Activated CD4-positive, alpha-beta T cell treated with anti-CD3 and anti-CD28 coated beads, Interleukin-2, amount 10 ng/mL, durations not matched to agents 24 days and 14 days (primary cell): ENCODE measurements at regions not wholly inside any gene's neighbourhood (a gene's known extent, or its start where the extent isn't known, plus 50 kb on each side); places are given as distances from the start of the nearest gene placed in this dataset.

Experiments
- DNase-seq: peaks from one replicate; pipeline ENCODE4 v3.0.0; 2022
- H3K27ac Mint-ChIP-seq: one replicate; pipeline ENCODE4 v1.8.0; 2022; ENCODE audit warnings: mild to moderate bottlenecking, mixed read lengths
- H3K27me3 Mint-ChIP-seq: one replicate; pipeline ENCODE4 v1.8.0; 2022; ENCODE audit warnings: mixed read lengths
- H3K36me3 Mint-ChIP-seq: one replicate; pipeline ENCODE4 v1.8.0; 2022; ENCODE audit warnings: low read depth, mild to moderate bottlenecking, mixed read lengths
- H3K4me1 Mint-ChIP-seq: one replicate; pipeline ENCODE4 v1.8.0; 2021; ENCODE audit warnings: mixed read lengths
- H3K4me3 Mint-ChIP-seq: one replicate; pipeline ENCODE4 v1.8.0; 2022; ENCODE audit warnings: mild to moderate bottlenecking, moderate library complexity, mixed read lengths
- H3K9me3 Mint-ChIP-seq: one replicate; pipeline ENCODE4 v1.8.0; 2021; ENCODE audit warnings: mixed read lengths
- intact Hi-C: fragments of 100-400 bp; cut with micrococcal nuclease; formaldehyde crosslinking; loops from one replicate; pipeline ENCODE4 v1.15.1; 2023

DNA sequence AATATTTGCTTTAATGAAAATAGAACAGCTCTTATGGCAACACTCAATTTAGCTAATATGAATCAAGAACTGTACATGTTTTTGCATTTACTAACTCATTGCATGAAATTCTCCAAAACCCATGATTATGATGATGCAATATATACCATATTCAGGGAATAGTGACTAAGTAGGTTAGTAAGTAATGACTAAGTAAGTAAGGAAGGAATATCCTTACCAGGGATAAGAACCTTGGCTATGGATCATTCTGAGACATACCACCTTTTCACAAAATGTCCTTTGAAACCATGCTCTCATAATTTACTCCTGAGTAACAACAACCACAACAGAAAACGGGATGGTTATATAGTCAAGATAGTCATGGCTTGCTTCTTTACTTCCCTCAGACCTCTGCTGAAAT, 1513.0 kb downstream of the STIM2 start:
- Mint-ChIP-seq H3K4me3 (no peak overlapping the region), H3K27ac (no peak overlapping the region), H3K9me3 (peaks cover 3% of the 10 kb centered on the region), H3K36me3 (no peaks in the 10 kb centered on the region), H3K4me1 (no peaks in the 10 kb centered on the region), H3K27me3 (no peaks in the 10 kb centered on the region)
- DNase-seq: no peak
- intact Hi-C loops: no loop called here

DNA sequence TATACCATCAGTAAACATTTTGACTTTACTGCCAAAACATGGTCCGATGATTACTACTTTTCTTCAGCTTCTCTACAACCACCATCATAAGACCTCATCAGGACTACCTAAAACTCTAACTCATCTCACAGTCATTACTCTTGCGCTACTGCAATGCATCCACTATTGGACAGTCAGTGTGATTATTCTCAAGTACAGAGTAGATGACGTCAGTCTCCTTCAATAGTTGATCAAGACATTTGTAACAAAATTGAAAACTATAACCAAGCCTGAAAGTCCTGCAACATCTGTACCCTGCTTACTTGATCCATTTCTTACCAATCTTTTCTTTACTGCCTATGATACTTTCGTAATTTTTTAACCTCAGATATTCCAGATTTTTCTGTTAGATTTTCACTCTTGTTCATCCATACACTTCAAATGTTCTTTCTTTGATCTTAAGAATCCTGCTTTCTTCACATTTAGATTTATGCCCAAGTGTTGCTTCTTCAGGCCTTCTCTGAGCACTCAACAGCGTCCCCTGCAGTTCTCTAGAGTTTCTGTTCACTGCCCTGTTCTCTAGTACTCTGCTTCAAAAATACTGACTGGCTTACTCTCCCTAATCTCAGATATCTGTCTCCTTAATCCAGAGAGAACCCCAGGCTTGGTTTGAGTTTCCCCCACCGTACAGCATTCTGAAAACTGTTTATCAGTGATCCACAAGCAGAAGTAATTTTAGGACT, 1517.6 kb downstream of the STIM2 start:
- H3K27me3 Mint-ChIP-seq: no peaks in the 10 kb centered on the region
- H3K9me3 Mint-ChIP-seq: peaks cover 3% of the 10 kb centered on the region
- H3K36me3 Mint-ChIP-seq: no peaks in the 10 kb centered on the region
- H3K27ac Mint-ChIP-seq: no peak overlapping the region
- DNase-seq: no peak
- no peak overlapping the region for H3K4me3 Mint-ChIP-seq
- no peaks in the 10 kb centered on the region for H3K4me1 Mint-ChIP-seq
- intact Hi-C loops: no loop called here

DNA sequence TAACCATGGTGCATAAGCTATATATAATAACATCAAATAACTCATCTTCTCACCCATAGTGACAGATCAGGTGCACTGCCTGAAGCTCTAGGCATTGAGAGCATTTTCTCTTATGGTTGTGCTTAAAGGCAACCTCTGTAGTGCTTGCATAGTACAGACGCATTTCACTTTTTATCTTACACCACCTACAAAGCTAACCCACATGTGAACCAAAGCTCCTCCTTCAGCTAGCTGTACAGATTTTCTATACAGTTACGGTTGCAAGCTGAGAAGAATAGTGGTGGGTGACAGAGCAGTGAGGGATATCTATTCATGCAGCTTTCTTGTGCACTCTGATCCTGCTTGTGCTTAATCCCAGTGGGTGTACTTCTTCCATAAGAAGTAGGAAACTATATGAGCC, 1525.2 kb downstream of the STIM2 start:
- intact Hi-C loops: no loop called here

DNA sequence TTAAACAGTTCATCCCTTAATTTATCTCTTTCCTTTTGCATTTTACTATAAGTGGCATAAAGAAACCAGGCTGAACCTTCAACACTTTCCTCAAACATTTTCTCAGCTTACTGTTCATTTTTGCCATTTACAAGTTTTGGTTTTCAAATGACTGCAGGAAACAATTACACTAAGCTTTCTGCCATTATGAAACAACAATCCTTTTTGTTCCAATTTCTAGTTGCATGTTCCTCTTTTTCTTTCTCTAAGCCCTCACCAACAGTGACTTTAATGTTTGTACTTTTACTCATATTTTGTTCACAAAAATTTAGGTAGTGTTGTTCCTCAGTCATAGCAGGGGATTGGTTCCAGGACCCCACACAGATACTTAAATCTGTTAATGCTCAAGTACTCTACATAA, 1526.1 kb downstream of the STIM2 start:
- no peak for DNase-seq

More for the DNA sequence above, 1525.2 kb downstream of the STIM2 start:
- Mint-ChIP-seq H3K9me3 (no peaks in the 10 kb centered on the region), H3K27ac (no peak overlapping the region), H3K27me3 (no peaks in the 10 kb centered on the region), H3K4me1 (no peaks in the 10 kb centered on the region), H3K4me3 (no peak overlapping the region), H3K36me3 (no peaks in the 10 kb centered on the region)
- no peak for DNase-seq

DNA sequence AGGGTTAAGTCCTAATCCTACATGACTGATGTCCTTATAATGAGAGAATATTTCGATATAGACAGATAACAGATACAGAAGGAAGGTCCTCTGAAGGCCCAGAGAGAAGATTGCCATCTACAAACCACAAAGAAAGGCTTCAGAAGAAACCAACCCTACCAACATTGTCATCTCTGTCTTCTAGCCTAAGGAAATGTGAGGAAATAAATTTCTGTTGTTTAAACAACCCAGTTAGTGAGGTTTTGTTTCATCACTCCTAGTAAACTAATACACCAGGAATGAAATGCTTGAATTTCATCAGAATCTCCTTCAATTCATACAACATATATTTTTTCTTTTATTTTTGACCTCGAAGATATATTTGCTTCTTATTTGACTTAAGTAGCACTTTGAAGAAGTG, 1527.8 kb downstream of the STIM2 start:
- intact Hi-C loops: no loop called here
- no peak for DNase-seq
- no peaks in the 10 kb centered on the region for H3K4me1 Mint-ChIP-seq
- no peaks in the 10 kb centered on the region for H3K36me3 Mint-ChIP-seq
- H3K27me3 Mint-ChIP-seq: no peaks in the 10 kb centered on the region
- no peak overlapping the region for H3K27ac Mint-ChIP-seq
- no peak overlapping the region for H3K4me3 Mint-ChIP-seq
- H3K9me3 Mint-ChIP-seq: no peaks in the 10 kb centered on the region

More for the DNA sequence above, 1526.1 kb downstream of the STIM2 start:
- Mint-ChIP-seq H3K36me3 (no peaks in the 10 kb centered on the region), H3K4me3 (no peak overlapping the region), H3K27ac (no peak overlapping the region), H3K9me3 (no peaks in the 10 kb centered on the region), H3K4me1 (no peaks in the 10 kb centered on the region), H3K27me3 (no peaks in the 10 kb centered on the region)
- intact Hi-C loops: no loop called here

DNA sequence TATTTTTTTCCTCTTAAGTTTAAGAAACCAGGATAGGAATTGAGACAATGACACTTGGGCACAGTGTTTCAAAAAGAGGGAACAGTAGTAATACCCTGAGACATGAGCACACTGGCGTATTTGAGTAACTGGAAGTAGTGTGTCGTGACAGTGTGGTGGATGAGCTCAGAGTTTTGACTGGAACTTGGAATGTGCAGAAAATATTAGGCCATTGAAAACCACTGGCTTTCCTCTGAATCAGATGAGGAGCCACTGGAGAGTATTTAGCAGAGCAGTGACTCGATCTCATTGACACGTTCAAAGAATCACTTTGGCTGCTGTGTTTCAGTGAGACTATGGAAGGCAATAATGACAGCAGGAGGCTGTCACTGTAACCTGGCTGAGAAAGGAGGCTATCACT, 1531.2 kb downstream of the STIM2 start:
- no peaks in the 10 kb centered on the region for H3K4me1 Mint-ChIP-seq

DNA sequence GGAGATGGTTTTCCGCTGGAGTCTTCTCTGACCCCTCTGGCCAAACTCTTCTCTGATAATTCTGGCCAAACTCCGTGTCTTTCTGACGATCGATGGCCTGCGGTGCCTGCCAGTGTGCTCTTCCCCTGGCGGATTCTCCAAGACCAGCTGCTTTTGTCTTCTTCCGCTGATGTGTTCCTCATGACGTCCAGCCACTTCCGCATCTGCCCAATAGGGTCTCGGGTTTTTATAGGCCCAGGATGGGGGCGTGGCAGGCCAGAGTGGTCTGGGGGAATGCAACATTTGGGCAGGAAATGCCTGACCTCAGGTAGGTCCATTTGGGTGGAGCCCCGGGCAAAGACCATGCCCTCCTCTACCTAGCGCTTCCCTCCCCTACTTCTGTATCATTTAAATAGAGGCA, 1542.1 kb downstream of the STIM2 start:
- Mint-ChIP-seq H3K27ac (no peak overlapping the region), H3K27me3 (no peaks in the 10 kb centered on the region), H3K36me3 (no peaks in the 10 kb centered on the region), H3K4me1 (no peaks in the 10 kb centered on the region), H3K9me3 (peaks cover 15% of the 10 kb centered on the region), H3K4me3 (no peak overlapping the region)
- intact Hi-C loops: no loop called here
- no peak for DNase-seq

More for the DNA sequence above, 1531.2 kb downstream of the STIM2 start:
- no peaks in the 10 kb centered on the region for H3K27me3 Mint-ChIP-seq
- intact Hi-C loops: no loop called here
- no peaks in the 10 kb centered on the region for H3K9me3 Mint-ChIP-seq
- H3K36me3 Mint-ChIP-seq: no peaks in the 10 kb centered on the region
- no peak overlapping the region for H3K4me3 Mint-ChIP-seq
- no peak for DNase-seq
- no peak overlapping the region for H3K27ac Mint-ChIP-seq

DNA sequence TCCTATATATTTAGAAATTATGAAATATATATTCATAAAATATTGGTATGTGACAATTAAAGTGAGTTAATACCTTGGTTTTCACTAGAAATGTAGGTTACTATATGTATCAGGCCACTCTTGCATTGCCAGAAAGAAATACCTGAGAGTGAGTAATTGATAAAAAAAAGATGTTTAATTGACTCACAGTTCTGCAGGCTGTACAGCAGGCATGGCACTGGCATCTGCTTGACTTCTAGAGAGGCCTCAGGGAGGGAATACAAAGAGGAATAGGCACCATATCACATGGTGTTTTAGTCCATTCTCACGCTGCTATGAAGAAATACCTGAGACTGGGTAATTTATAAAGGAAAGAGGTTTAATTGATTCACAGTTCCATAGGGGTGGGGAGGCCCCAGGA, 1560.6 kb downstream of the STIM2 start:
- no peaks in the 10 kb centered on the region for H3K36me3 Mint-ChIP-seq
- DNase-seq: no peak
- no peaks in the 10 kb centered on the region for H3K27me3 Mint-ChIP-seq
- no peaks in the 10 kb centered on the region for H3K4me1 Mint-ChIP-seq
- no peak overlapping the region for H3K4me3 Mint-ChIP-seq
- H3K9me3 Mint-ChIP-seq: peaks cover 3% of the 10 kb centered on the region
- intact Hi-C loops: no loop called here
- no peak overlapping the region for H3K27ac Mint-ChIP-seq

DNA sequence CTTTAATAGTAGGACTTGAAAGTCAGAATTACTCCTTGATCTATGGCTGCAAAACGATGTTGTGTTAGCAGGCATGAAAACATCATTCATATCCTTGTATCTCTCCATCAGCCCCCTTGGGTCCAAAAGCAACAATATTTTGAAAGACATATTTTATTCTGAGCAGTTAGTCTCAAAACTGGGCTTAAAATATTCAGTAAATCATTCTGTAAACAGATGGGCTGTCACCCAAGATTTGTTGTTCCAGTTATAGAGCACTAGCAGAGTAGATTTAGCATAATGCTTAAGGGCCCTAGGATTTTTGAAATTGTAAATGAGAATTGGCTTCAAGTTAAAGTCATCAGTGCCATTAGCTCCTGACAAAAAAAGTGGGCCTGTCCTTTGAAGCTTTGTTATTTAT, 1565.6 kb downstream of the STIM2 start:
- H3K4me3 Mint-ChIP-seq: no peak overlapping the region
- H3K9me3 Mint-ChIP-seq: peaks cover 2% of the 10 kb centered on the region
- H3K27ac Mint-ChIP-seq: no peak overlapping the region
- intact Hi-C loops: no loop called here
- no peaks in the 10 kb centered on the region for H3K36me3 Mint-ChIP-seq
- no peaks in the 10 kb centered on the region for H3K27me3 Mint-ChIP-seq
- DNase-seq: no peak
- no peaks in the 10 kb centered on the region for H3K4me1 Mint-ChIP-seq

DNA sequence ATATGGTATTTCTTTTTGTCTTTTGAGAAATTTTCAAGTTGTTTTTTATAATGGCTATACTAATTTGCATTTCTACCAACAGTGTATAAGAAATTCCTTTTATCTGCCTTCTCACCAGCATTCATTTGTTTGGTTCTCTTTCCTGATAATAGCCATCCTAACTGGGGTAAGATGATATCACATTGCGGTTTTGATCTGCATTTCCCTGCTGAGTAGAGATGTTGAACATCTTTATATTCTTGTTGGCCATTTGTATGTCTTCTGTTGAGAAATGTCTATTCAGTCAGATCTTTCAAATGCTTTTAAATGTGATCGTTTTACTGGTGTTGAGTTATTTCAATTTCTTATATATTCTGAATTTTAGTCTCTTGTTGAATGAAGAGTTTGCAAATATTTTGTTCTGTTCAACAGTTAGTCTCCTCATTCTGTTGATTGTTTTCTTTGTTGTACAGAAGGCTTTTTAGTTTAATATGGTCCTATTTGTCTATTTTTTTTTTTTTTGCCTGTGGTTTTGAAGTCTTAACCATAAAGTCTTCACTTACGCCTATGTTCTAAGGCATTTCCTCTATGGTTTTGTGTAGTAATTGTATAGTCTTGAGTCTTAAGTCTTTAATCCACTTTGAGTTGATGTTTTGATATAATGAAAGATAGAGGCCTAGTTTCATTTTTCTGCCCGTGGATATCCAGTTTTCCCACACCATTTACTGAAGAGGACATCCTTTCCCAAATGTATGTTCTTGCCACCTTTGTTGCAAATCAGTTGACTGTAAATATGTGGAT, 1566.9 kb downstream of the STIM2 start:
- intact Hi-C loops: no loop called here
- H3K4me3 Mint-ChIP-seq: no peak overlapping the region
- H3K36me3 Mint-ChIP-seq: no peaks in the 10 kb centered on the region
- no peaks in the 10 kb centered on the region for H3K9me3 Mint-ChIP-seq
- no peak for DNase-seq
- no peaks in the 10 kb centered on the region for H3K4me1 Mint-ChIP-seq
- H3K27me3 Mint-ChIP-seq: no peaks in the 10 kb centered on the region
- no peak overlapping the region for H3K27ac Mint-ChIP-seq

DNA sequence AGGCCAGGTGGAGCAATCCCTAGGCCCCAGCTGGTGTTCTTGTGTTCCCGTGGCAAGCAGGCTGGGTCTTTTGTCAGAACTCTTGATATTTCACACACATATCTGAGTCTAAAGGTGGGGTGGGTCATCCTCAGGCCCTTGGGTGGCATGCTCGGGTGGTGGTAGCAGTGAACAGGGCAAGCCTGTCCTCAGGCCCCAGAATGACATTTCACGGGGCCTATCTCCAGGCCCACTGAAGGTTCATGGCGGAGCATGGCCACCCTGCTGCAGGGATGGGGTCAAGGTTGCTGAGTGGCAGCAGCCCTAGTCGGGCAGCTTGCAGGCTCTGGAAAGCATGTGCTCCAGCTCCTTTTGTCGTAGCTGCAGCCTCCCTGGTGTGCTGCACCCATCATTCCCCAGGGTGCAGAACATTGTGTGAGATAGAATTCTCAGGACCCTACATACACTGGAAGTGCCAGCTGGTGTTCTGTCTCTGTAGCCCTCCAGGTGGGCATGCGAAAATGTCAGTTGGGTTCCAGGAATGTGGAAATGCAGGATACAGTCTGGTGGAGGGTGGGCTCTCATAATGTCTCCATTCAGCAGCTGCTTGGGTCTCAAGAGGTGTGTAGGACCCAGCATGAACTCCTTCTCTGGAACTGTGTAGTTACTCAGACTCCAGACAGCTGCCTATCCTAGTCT, 1571.8 kb downstream of the STIM2 start:
- Mint-ChIP-seq H3K9me3 (no peaks in the 10 kb centered on the region), H3K27me3 (no peaks in the 10 kb centered on the region), H3K36me3 (no peaks in the 10 kb centered on the region), H3K4me3 (no peak overlapping the region), H3K27ac (no peak overlapping the region), H3K4me1 (no peaks in the 10 kb centered on the region)
- no peak for DNase-seq
- intact Hi-C loops: no loop called here

DNA sequence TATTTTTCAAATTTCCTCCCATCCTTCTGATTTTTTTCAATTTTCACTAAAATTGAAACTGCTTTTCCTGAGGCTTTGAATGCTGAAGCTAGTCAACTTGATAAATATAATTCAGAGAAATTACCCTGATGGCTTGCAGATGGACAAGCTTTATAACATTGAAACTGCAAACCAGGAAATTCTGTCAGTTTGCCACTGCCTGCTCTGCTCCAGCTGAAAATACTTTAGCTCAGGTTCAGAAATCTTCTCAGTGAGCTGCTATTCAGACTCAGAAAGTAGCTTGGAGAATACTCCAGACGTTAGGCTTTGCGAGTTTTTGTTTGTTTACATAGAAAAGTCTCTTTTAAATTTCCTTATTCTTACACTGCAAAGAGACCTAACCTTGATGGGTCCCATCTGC, 1574.7 kb downstream of the STIM2 start:
- H3K9me3 Mint-ChIP-seq: no peaks in the 10 kb centered on the region
- no peaks in the 10 kb centered on the region for H3K27me3 Mint-ChIP-seq
- no peaks in the 10 kb centered on the region for H3K36me3 Mint-ChIP-seq
- no peak overlapping the region for H3K4me3 Mint-ChIP-seq
- intact Hi-C loops: no loop called here
- H3K4me1 Mint-ChIP-seq: no peaks in the 10 kb centered on the region
- no peak overlapping the region for H3K27ac Mint-ChIP-seq
- no peak for DNase-seq

DNA sequence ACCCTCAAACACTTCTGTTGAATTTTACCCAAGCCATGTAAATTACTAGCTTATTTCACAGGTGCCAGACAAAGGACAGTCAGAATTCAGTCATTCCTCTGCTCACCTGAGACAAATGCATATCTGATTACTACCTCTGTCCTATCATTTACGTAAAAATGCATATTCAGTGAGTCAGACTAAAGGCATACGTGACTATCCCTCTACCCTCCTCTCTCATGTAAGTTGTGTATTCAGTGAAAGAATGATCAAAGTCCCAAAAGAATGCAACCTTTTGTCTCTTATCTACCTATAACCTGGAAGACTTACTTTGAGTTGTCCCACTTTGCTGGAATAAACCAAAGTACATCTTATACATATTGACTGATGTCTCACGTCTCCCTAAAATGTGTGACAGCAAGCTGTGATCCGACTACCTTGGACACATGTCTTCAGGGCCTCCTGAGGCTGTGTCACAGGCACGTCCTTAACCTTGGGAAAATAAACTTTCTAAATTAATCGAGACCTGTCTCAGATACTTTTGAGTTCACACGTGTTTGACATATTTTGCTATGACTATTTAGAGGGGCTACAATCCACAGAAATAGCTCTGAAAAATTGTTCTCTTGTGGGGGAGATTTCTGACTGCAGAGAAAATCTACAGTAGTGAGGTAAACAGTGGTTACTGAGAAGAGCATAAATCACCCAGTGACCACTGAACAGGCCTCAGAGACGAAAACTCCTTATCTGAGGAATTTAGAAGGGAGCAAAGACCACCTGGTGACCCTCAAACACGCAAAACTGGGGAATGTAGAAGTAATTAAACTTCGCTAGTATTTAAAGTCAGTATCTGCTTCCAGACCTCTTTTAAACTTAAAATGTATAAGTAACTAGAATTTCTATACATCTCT, 1575.8 kb downstream of the STIM2 start:
- Mint-ChIP-seq H3K36me3 (no peaks in the 10 kb centered on the region), H3K9me3 (no peaks in the 10 kb centered on the region), H3K4me1 (no peaks in the 10 kb centered on the region), H3K27ac (no peak overlapping the region), H3K4me3 (no peak overlapping the region), H3K27me3 (no peaks in the 10 kb centered on the region)
- intact Hi-C loops: no loop called here
- no peak for DNase-seq
